HG02763 (cell line): ENCODE measurements at regions not wholly inside any gene's neighbourhood (a gene's known extent, or its start where the extent isn't known, plus 50 kb on each side); places are given as distances from the start of the nearest gene placed in this dataset.

Source experiments
- ATAC-seq: cut with Tn5 transposase; IDR thresholded peaks from one replicate; pipeline ENCODE4 v1.9.1; 2021; ENCODE audit warnings: mild to moderate bottlenecking, moderate library complexity; ENCODE audit not compliant: unreplicated experiment

DNA sequence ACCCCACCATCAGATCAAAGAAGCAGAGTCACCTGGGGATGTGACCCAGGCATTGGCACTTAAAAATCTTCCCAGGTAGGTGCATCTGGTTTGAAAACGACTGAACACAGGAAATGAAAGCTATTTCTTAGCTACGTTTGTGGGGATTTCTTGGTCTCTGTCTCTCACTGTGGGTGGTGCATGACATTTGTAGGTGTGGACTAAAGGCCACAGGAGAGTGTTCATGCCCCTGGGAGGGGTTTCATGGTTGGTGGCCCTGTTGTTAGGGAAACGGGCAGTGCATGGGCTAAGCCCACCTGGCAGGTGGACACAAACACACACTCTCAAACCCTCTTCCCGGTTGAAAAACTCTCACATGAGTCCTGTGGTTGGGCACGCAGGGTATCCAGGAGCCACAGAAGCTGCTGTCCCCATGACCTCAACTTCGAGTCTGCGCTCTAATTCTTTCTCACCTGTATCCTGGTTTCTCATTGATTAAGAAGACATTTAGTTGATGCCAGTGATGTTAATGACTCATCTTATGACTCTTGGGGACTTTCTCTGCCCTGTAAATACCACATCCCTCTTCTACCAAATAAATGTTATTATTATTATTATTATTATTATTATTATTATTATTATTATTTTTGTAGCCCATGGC is 119.4 kb downstream of the MRPS6 start:
- no peak for ATAC-seq

DNA sequence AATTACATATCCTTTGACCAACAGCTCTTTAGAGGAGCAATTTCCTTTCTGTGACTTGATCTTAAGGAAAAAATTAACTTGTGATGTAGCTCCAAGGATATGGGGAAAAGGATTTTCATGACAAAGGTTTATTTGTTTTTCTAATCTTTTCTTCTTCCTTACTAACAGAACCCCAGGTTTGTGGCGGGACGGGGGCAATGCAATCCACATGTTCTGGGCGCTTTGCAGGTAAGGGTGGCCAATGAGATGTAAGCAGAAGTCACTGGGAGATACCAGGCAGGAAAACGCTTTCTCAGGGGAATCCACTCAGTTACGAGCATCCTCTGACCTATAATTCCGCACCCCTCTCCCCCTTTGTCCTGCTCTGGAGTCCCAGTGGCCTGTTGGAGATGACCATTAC is 122.0 kb downstream of the MRPS6 start:
- no peak for ATAC-seq

DNA sequence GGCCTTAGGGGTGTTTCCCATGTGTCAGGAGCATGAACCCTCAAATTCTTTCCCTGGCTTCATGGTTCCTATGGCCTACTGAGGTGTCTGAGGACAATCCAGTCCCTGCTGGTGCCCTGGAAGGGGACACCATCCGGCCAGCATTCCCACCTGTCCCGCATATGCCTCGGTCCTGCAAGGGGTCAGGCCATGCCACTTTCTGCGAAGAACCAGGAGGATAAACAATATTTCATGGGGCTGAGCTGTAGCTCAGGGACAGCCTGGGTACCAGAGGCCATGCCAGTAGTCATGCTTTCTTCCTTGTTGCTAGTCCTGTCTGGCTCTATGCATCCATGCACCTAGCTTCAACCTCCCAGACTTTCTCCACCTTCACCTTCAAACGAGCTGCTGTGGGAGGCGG is 123.6 kb downstream of the MRPS6 start:
- no peak for ATAC-seq

DNA sequence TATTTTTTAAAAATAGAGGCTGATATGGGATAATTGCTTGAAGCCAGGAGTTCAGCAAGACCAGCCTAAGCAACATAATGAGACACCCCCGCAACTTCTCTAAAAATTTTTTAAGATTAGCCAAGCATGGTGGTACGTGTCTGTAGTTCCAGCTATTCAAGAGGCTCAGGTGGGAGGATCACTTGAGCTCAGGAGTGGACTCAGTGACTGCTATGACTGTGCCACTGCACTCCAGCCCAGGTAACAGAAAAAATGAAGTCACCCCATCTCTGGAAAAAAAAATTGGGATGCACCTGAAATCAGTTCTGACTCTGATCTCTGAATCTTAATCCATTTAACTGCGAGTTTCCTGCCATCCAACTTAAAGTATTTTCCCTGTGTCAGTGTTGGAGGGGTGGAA is 124.2 kb downstream of the MRPS6 start:
- no peak for ATAC-seq

DNA sequence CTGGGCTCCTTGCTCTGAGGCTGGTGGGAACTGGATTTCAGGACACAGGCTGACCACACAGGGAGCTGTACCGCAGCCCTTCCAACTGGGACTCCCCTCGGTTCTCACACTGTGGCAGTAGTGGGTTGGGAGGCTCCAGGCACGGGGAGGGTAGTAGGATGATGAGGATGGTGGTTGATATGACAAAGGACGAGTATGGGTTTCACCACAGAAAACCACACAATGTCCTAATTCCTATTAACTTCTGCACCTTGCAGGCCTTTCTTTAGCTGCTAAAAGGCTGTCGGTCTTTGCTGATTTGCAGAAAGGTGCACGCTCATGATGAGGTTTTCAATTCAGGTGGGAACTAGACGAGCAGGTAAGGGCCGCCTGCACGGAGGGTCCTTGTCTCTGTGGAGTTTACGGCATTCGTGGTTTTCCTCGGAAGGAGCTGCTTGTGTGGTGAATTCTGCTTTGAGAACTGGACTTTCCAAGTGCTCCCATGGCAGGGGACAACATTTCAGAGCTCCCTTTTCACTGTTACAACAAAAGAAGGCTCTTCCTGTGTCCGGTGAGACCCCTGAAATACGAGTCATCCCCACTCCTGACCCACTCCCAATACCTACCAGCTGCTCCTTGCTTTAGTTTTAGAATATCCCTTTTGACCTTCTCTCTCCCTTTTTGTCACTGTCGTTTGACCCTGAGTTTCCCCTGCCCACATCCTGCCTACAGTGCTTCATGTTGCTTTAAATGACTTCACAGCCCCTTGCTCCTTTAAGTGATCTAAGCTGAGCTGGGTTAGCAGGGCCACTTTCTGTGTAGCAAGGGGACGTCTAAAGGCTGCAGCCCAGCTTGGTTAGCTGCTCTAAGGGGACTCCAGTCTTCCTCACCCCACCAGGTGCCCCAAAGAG is 125.1 kb downstream of the MRPS6 start:
- no peak for ATAC-seq

DNA sequence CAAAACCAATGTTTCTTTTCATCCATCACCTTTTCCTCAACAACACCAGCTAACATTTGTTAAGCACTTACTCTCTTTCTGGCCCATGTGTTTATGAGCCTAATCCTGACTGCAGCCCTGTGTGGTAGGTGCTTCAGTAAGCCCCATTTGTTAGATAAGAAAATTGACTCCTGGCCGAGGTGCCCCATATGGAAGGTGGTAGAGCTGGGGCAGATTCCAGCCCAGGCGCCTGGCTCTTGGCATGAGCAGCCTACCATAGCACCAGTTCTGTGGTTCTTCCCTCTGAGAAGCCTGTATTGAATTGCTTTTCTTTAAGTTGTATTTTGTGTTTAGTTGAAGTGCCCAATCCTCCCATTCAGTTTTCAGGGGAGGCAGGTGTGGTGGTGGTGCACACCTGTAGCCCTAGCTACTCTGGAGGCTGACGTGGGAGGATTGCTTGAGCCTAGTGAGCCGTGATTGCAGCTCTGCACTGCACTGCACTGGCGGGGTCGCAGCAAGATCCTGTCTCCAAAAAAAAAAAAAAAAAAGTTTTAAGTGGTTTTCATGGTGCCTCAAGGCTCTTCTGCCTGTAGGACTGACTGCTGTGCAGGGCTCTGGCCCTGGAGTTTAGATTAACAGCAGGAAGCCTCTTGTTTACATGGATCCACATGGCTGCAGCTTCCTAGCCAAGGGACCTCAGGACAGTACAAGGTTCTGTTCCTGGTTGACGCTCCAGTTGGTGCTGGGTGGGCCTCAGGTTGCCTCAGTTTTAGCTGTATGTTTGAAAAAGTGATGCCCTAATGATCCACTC is 125.9 kb downstream of the MRPS6 start:
- no peak for ATAC-seq

DNA sequence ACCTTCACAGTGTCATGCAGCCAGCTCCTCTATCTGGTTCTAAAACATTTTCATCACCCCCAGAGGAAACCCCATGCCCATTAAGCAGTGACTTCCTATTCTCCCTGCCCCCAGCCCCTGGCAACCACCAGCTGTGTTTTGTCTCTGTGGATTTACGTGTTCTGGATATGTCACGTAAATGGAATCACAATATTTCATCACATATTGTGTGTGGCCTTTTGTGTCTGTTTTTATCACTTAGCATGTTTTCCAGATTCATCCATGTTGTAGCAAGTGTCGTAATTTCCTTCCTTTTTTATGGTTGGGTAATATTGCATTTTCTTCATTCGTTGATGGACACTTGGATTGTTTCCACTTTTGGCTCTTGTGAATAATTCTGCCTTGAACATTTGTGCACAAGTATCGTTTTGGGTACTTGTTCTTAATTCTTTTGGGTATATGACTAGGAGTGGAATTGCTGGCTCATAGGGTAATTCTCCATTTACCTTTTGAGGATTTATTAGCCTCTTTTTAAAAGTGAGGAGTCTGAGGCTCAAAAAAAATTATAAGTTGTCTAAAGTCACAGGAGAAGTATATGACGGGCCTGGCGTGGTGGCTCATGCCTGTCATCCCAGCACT is 127.0 kb downstream of the MRPS6 start:
- ATAC-seq: no peak

DNA sequence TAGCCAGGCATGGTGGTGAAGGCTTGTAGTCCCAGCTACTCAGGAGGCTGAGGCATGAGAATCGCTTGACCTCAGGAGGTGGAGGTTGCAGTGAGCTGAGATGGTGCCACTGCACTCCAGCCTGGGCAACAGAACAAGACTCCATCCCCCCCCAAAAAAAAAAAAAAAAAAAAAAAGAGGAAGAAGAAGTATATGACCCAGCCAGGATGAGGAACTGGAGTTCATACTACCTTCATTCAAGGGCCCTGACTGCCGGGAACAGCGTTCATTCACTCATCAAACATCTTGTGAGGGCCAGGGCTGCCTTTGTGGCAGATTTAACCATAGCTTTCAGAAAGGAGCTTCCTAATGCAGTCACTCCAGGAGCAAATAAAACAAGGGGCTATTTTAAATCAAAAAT is 127.6 kb downstream of the MRPS6 start:
- ATAC-seq: no peak

DNA sequence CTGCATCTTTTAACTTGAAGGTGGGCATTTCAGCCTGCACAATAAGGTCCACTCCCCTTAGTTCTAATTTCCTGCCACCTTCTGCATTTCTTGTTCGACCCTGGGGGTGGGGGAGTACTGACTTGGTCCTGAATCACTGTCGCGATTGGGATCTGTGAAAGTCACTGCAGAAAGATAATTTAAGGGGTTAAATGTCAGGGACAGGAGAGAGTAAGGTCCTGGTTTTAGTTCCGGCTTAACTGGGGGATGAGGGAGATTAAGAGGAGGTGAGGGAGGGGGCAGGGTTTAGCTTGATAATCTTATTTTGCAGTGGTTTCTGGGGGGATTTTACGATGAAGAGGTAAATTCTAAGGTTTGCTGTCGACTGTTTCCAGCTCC is 128.1 kb downstream of the MRPS6 start:
- no peak for ATAC-seq

DNA sequence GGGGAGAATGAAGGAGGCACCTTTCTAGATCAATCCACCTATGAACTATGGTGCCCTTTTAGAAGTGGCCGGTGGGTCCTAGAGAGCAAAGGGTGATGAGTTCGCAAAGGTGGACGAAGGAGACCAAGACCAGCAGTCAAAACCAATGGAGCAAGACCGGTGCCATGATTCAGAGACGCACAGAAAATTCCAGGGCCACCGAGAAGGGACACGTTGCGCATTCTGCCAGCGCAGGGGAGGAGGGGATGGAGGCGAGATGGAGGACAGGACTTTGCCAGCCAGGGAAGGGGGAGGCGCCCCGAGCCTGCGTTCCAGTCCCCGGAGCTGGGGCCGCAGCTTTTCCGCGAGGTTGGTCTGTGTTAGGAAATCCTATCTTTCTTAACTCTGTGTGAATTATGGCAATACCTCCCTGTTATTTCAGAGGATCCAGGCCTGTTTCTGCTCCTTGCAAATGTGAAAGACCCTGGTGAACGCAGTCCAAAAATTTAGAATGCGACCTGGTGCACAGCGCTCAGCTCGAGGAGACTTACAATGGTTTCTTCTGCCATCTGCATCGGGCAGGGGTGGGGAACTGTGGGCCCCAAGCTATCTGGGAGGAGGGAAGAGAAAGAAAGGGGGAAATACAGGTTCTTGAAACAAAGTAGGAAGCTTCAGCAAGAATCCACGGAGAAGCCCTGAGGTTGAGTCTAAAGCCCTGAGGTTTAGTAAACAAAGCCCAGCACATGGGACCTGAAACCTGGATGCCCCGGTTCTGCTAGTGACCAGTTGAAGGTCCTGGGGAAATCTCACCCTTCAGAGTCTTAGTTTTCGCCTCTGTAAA is 129.4 kb downstream of the MRPS6 start:
- no peak for ATAC-seq

DNA sequence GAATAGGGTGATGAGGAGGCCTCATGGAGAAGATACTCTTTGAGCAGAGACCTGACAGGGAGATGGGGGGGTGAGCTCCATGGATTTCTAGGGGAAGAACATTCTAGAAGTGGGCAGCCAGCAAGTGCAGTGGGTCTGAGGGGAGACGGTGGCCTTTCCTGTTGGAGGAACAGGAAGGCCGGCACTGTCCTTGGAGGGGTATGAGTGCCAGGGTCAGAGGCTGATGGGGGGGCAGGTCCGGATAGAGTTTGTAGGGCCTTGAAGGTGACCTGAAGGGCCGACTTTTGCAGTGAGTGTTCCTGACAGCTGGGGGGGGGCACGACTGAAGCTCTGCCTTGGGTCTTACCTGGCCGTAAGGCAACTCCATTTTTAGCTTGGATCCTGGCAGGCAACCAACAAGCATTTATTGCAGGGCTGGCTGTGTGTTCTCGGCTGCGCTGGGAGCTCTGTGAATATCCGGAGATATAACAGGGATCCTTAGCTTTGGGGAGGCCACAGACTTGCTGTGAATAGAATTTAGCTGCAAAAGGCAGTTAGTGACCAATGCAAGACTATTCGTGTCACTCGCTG is 130.6 kb downstream of the MRPS6 start:
- ATAC-seq: no peak

DNA sequence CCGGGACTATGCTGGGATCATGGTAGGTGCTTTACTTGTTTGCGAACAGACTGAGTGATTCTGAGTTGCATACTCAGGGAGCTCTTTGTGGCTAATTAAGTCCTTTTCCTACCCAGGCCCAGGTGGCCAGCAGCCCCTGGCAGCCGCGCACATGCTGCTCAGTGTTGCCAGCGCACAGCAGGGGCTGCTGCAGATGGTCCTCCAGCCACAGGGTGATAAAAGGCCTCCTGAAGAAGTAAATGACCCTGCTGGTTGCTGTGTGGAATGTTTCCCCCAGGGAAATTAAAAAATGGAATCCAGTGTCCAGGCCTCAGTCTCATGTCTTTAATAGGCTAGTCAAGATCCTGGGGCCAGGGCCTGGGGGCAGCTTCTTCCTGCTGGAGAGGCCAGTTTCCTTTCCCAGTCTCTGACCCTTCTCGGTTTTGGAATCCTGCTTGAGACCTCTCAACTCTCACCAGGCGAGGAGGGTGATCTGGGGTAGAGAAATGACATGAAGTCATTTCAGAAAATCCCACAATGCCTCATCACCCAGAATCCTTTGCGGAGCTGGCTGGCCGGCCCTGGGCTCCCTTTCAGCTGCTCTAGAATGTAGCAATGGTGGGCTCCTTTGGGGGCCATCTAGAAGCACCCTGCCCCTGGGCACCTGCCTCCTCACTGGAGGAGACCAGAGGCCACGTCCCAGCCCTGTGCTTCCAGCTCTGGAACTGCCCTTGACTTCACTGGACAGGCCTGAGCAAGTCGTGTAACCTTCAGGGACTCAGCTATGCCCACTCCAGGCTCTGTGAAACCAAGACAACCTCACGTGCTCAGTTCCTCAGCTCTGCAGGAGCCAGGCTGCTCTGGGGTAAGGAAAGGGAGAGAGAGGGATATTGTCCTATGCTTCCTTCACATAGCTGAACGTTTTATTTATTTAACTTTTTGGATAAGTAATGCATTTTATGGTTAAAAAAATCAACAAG is 131.4 kb downstream of the MRPS6 start:
- ATAC-seq: no peak

DNA sequence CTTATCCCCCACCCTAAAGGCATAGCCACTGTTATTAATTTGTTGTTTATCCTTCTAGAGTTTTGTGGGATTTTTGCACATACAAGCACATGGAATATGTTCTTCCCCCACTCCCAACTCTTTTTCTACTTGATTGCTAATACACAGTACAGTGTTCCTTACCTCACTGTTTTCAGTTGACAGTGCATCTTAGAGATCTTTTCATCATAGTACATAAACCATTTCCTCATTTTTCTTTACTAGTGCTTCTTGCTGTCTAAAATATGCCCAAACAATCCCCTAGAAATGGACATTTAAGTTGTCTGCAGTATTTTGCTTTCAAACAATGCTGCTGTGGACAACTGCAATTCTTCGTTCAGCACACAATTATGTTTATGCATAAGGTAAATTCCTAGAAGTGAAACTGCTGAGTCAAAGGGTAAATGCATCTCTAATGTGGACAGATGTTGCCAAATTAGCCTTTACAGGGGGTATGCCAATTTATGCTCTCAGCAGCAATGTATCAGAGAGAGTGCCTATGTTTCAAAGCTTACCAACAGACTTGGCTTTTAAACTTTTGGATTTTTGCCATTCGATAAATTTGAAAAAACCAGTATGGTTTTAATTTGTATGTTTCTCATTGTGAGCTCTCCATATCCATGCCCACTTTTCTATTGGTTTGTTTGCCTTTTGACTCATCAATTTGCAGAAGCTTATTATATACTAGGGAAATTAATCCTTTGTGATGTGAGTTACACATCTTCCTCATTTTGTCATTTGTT is 132.6 kb downstream of the MRPS6 start:
- ATAC-seq: no peak

DNA sequence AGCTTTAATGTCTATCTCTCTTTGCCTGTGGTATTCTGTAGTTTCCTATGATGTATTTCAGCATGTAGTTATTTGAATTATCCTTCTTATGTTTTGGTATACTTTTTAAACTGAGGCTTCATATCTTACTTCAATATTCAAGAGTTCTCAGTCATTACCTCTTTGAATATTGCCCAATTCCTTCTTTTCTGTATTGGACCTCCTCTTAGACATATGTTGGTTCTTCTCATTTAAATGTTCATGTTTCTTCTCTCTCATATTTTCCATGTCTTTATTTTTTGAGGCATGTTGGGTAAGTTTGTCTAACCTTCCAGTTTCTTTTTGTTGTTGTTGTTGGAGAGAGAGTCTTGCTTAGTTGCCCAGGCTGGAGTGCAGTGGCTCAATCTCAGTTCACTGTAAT is 140.6 kb downstream of the MRPS6 start:
- ATAC-seq: no peak

DNA sequence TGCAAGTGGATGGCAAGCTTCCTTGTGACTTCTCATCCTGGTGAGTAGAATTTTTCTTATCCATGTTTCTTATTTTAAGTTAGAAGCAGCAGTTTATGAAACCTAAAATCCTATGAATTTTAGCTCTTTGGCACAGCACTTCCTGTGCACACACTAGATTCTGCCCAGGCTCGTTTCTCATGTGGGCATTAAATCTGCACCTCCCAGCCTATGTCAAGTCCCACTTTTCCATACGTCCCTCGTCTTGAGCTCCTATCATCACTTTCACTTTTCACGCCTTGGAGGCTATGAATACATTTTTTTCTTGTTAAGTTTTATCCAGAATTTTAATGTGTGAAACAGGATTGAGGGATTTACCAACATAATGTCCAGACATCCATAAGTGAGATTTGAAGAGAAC is 142.1 kb downstream of the MRPS6 start:
- ATAC-seq: no peak

DNA sequence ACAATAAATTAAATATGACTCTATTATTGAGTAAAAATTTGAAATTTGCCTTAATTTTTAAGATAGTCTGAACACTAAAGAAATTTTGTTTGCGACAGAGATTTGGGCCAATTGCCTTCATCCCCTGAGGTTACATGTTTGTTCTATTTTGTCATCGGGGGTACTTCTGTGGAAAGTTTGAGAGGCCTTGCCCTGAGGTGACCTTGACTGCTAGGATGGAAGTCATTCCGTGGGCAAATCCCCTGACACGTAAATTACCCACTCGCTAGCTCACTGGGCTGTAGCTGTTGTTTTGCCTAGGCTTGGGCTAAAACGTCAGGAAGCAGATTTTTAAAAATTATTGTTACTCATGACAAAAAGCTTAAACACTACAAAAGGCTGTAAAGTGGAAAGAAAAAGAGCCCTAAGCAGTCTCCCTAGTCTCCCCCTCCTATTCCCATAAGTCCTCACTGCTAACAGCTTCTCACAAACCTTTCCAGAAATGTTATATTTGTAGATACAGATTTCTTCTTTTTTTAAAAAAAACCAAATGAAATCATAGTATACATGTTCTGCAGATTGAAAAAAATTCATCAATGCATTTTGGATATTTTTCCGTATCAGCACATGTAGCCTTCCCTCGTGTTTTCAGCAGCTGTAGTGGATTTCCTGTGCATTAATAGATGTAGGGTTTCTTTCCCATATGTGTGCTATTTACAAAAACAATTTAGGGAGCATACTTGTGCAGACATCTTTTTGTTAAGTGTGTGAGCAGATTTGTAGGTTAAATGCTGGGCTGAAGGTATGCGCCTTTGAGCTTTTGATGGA is 142.7 kb downstream of the MRPS6 start:
- ATAC-seq: no peak

DNA sequence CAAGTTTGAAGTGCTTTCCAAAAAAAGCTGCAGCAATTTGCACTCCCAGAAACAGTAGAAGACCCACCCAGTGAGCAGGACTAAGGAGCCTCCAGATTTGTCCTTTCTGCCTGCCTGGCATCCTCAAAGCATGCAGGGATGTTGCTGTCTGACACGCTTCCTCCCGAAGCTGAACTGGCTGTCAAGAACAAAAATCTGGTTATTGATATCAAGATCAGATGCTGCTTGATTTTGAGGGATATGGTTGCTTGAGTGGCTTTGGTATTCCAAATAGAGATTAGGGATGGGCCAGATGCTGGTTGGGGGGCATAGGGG is 143.3 kb downstream of the MRPS6 start:
- no peak for ATAC-seq

DNA sequence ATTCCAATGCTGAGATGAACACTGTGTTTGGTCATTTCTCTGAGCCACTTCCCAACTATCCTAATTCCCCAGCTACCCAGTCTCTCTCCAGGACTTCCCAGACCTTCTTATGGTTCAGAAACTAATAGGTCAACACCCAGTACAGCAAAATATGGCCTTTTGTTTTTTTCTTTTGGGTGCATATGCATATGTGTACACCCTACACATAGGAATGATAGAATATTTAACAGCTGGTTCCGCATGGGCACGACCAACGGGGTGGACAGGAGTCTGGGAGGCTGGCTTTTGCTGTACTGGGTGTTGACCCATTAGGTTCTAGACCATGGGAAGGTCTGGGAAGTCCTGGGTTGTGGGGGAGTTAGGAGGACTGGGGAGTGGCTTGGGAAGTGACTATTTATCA is 143.9 kb downstream of the MRPS6 start:
- no peak for ATAC-seq
